GM23338 (cell line): ENCODE measurements at regions not wholly inside any gene's neighbourhood (a gene's known extent, or its start where the extent isn't known, plus 50 kb on each side); places are given as distances from the start of the nearest gene placed in this dataset.

Experiments used
- ATAC-seq: fragments of 200-7000 bp; cut with Tn5 transposase; 3 replicates; pipeline ENCODE4 v1.9.1; 2020
- DNase-seq: peaks from one replicate; pipeline ENCODE4 v3.0.0-alpha.2; 2015; ENCODE audit warnings: low spot score
- H2AFZ ChIP-seq: fragments of 200-600 bp; sonication (generic); 2 replicates; pipeline ENCODE4 v1.8.0; 2016; ENCODE audit warnings: antibody characterized with exemption, mild to moderate bottlenecking, moderate library complexity
- H3F3A ChIP-seq: fragments of 200-600 bp; sonication (generic); replicated peaks from 2 replicates; pipeline ENCODE4 v1.8.0; 2017; ENCODE audit warnings: antibody characterized with exemption, mixed run types, low read depth
- H3K27ac ChIP-seq: fragments of 200-600 bp; sonication (generic); 2 replicates; pipeline ENCODE4 v1.6.1; 2016; ENCODE audit warnings: low read depth
- H3K27me3 ChIP-seq: fragments of 200-600 bp; sonication (generic); 2 replicates; pipeline ENCODE4 v1.8.0; 2016; ENCODE audit warnings: mild to moderate bottlenecking, mixed run types, moderate library complexity; ENCODE audit not compliant: insufficient read depth
- H3K36me3 ChIP-seq: fragments of 200-600 bp; sonication (generic); 2 replicates; pipeline ENCODE4 v1.8.0; 2016; ENCODE audit warnings: mild to moderate bottlenecking; ENCODE audit not compliant: insufficient read depth
- H3K4me1 ChIP-seq: fragments of 200-600 bp; sonication (generic); 2 replicates; pipeline ENCODE4 v1.8.0; 2016; ENCODE audit warnings: mild to moderate bottlenecking, moderate library complexity; ENCODE audit not compliant: insufficient read depth
- H3K4me2 ChIP-seq: fragments of 200-600 bp; sonication (generic); 2 replicates; pipeline ENCODE4 v1.7.1; 2017; ENCODE audit warnings: mixed run types
- H3K4me3 ChIP-seq: fragments of 200-600 bp; sonication (generic); 2 replicates; pipeline ENCODE4 v1.6.1; 2016; ENCODE audit warnings: mixed run types
- H3K79me2 ChIP-seq: fragments of 200-600 bp; sonication (generic); replicated peaks from 2 replicates; pipeline ENCODE4 v1.8.0; 2017; ENCODE audit warnings: mild to moderate bottlenecking; ENCODE audit not compliant: insufficient read depth
- H3K9me2 ChIP-seq: fragments of 200-600 bp; sonication (generic); 2 replicates; pipeline ENCODE4 v1.8.0; 2017; ENCODE audit not compliant: insufficient read depth
- H4K20me1 ChIP-seq: fragments of 200-600 bp; sonication (generic); replicated peaks from 2 replicates; pipeline ENCODE4 v1.8.0; 2017; ENCODE audit warnings: mild to moderate bottlenecking; ENCODE audit not compliant: insufficient read depth
- H3K27ac Mint-ChIP-seq: 2 replicates; pipeline ENCODE4 v1.8.0; 2020; ENCODE audit warnings: inconsistent platforms, mild to moderate bottlenecking, moderate library complexity, mixed read lengths
- H3K27me3 Mint-ChIP-seq: 3 replicates; pipeline ENCODE4 v1.8.0; 2022; ENCODE audit warnings: low read depth, mild to moderate bottlenecking, moderate library complexity, mixed read lengths, inconsistent platforms; ENCODE audit not compliant: insufficient read depth, poor library complexity
- H3K36me3 Mint-ChIP-seq: 3 replicates; pipeline ENCODE4 v1.8.0; 2021; ENCODE audit warnings: low read depth, mild to moderate bottlenecking, inconsistent platforms, moderate library complexity, mixed read lengths
- H3K4me1 Mint-ChIP-seq: 3 replicates; pipeline ENCODE4 v1.8.0; 2020; ENCODE audit warnings: mild to moderate bottlenecking, inconsistent platforms, mixed read lengths
- H3K4me3 Mint-ChIP-seq: 3 replicates; pipeline ENCODE4 v1.8.0; 2021; ENCODE audit warnings: moderate library complexity, mild to moderate bottlenecking, inconsistent platforms, mixed read lengths
- H3K9me3 Mint-ChIP-seq: 3 replicates; pipeline ENCODE4 v1.8.0; 2020; ENCODE audit warnings: moderate library complexity, mild to moderate bottlenecking, inconsistent platforms, mixed read lengths
- CREB1 ChIP-seq: fragments of 250-450 bp; sonication (Bioruptor Pico); IDR thresholded peaks from 2 replicates; pipeline ENCODE4 v1.5.0; 2020; ENCODE audit warnings: low read depth, mild to moderate bottlenecking, moderate library complexity
- EZH2 ChIP-seq: fragments of 200-600 bp; sonication (generic); IDR thresholded peaks from one replicate; pipeline ENCODE4 v1.8.0; 2017; ENCODE audit warnings: antibody characterized with exemption, mild to moderate bottlenecking, low read depth; ENCODE audit not compliant: unreplicated experiment
- EZH2phosphoT487 ChIP-seq: fragments of 200-600 bp; sonication (generic); IDR thresholded peaks from one replicate; pipeline ENCODE4 v1.8.1; 2018; ENCODE audit warnings: antibody characterized with exemption; ENCODE audit not compliant: unreplicated experiment
- JUNB ChIP-seq: IDR thresholded peaks from one replicate; pipeline ENCODE4 v1.6.1; 2016; ENCODE audit warnings: antibody characterized with exemption; ENCODE audit not compliant: unreplicated experiment
- POLR2AphosphoS5 ChIP-seq: IDR thresholded peaks from 2 replicates; pipeline ENCODE4 v1.6.1; 2016; ENCODE audit warnings: antibody characterized with exemption, low read depth
- ZNF114 ChIP-seq: fragments of 250-450 bp; sonication (Bioruptor Pico); IDR thresholded peaks from 2 replicates; pipeline ENCODE4 v1.5.0; 2020; ENCODE audit warnings: mild to moderate bottlenecking, moderate library complexity
- ZNF331 ChIP-seq: fragments of 250-450 bp; sonication (Bioruptor Pico); IDR thresholded peaks from 2 replicates; pipeline ENCODE4 v1.5.0; 2020; ENCODE audit warnings: low read depth, mild to moderate bottlenecking, moderate library complexity
- TF ChIP-seq, protein P1 (sequence below): IDR thresholded peaks from 2 replicates; pipeline ENCODE4 v1.6.1; 2016; ENCODE audit warnings: antibody characterized with exemption
- TF ChIP-seq, protein P2 (sequence below): IDR thresholded peaks from one replicate; pipeline ENCODE4 v1.6.1; 2018; ENCODE audit warnings: antibody characterized with exemption; ENCODE audit not compliant: unreplicated experiment

DNA sequence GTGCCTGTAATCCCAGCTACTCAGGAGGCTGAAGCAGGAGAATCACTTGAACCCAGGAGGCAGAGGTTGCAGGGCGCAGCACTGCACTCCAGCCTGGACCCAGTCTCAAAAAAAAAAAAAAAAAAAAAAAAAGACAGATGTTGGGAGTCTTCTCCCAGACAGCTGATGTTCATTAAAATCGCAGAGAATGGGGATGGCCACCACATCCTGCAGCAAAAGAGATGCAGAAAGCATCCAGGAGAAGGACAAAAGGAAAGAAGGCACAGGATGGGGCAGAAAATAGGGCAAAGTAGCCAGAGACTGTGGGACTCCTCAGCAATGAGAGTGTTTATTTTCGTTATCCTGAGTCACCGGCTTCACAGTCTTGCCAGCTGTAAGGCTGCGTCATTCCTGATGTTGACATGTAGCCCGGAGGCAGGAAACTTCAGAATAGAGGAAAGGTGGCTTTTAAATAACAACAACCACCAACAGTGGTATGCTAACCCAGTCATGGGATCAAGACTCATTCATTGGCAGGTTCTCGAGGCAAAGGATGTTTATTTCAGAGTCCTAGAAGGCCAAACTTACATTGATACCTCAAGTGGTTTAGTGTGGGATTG lies 149.5 kb upstream of the SVIL start:
- peak; percentile 93 for ATAC-seq
- Histone ChIP-seq H3K79me2 (no peaks in the 10 kb centered on the region), H3K4me1 (no peaks in the 10 kb centered on the region), H3K36me3 (peaks cover 5% of the 10 kb centered on the region; the same call in 1 of the 2 replicates), H3K27me3 (no peaks in the 10 kb centered on the region), H4K20me1 (no peaks in the 10 kb centered on the region), H3K9me2 (peaks cover 6% of the 10 kb centered on the region; the same call in 1 of the 2 replicates), H3K4me3 (no peak overlapping the region), H2AFZ (no peak overlapping the region), H3K4me2 (no peak overlapping the region), H3F3A (no peaks in the 10 kb centered on the region), H3K27ac (no peak overlapping the region)
- TF ChIP-seq ZNF114 (no peak), CREB1 (CRISPR knock-in tag) (peak; percentile 62; the same call in 1 of the 2 replicates), EZH2 (no peak)
- peak; percentile 88 for DNase-seq
- H3K36me3 Mint-ChIP-seq, result no peaks in the 10 kb centered on the region; the same call in 2 of the 3 replicates
- H3K27ac Mint-ChIP-seq, result no peak overlapping the region
- no peak overlapping the region for H3K4me3 Mint-ChIP-seq
- H3K4me1 Mint-ChIP-seq, result peaks cover 17% of the 10 kb centered on the region
- peaks cover 15% of the 10 kb centered on the region; the same call in 2 of the 3 replicates for H3K9me3 Mint-ChIP-seq
- H3K27me3 Mint-ChIP-seq, result peaks cover 3% of the 10 kb centered on the region

DNA sequence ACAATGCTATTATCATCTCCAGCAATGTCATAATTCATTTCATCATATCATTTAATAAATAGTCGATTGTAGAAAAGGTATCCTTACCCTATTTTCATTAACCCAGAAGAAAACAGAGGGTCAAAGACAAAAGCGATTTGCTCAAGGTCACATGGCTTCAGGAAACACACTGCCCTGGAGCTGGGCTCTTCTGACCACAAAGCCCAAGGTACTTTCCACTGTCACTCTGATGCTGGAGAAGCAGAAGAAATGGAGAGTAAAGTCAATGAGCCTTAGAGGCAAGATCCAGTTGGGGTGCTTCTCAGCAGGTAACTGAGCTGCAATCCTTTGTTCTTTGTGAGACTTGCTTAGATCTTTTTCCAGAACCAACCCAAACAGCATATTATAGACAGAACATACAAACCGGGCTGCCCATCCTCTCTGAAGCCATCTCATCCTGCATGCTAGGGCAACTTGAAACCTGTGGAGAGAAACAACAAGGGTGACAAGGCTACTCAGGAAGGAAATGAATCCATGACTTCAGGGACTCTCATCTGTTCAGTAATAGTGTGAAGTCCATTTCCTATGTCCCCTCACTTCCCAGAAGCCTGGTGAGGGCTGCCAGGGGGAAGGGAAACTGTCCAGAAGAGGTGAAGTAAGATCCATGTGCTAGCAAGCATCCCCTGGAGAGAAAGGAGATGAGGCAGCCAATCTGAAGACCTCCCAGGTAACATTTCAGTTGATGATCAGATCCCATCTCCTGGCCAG lies 148.6 kb upstream of the SVIL start:
- no peaks in the 10 kb centered on the region for H3K27me3 ChIP-seq
- H3K27ac ChIP-seq, result no peak overlapping the region
- peaks cover 5% of the 10 kb centered on the region; the same call in 1 of the 2 replicates for H3K36me3 ChIP-seq
- no peaks in the 10 kb centered on the region for H4K20me1 ChIP-seq
- no peak for DNase-seq
- Mint-ChIP-seq H3K9me3 (peaks cover 13% of the 10 kb centered on the region; the same call in 2 of the 3 replicates), H3K36me3 (no peaks in the 10 kb centered on the region; the same call in 2 of the 3 replicates), H3K27ac (0 out of 2 replicates have a peak overlapping the region, but pooled peaks have one; percentile 27), H3K4me1 (peaks cover 17% of the 10 kb centered on the region), H3K4me3 (no peak overlapping the region; the same call in 2 of the 3 replicates), H3K27me3 (peaks cover 7% of the 10 kb centered on the region)
- no peaks in the 10 kb centered on the region for H3K4me1 ChIP-seq
- H3K79me2 ChIP-seq, result no peaks in the 10 kb centered on the region
- no peaks in the 10 kb centered on the region for H3F3A ChIP-seq
- no peak for ATAC-seq
- no peak overlapping the region for H3K4me2 ChIP-seq
- peaks cover 9% of the 10 kb centered on the region for H3K9me2 ChIP-seq
- H3K4me3 ChIP-seq, result no peak overlapping the region
- H2AFZ ChIP-seq, result no peak overlapping the region
- TF ChIP-seq EZH2, result no peak
- no peak for TF ChIP-seq JUNB
- TF ChIP-seq CREB1 (CRISPR knock-in tag), result no peak
- TF ChIP-seq POLR2AphosphoS5, result no peak
- TF ChIP-seq, protein P1, sequence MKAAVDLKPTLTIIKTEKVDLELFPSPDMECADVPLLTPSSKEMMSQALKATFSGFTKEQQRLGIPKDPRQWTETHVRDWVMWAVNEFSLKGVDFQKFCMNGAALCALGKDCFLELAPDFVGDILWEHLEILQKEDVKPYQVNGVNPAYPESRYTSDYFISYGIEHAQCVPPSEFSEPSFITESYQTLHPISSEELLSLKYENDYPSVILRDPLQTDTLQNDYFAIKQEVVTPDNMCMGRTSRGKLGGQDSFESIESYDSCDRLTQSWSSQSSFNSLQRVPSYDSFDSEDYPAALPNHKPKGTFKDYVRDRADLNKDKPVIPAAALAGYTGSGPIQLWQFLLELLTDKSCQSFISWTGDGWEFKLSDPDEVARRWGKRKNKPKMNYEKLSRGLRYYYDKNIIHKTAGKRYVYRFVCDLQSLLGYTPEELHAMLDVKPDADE, result no peak
- no peak for TF ChIP-seq ZNF331 (CRISPR knock-in tag)
- no peak for TF ChIP-seq EZH2phosphoT487
- no peak for TF ChIP-seq ZNF114
- TF ChIP-seq, protein P2, sequence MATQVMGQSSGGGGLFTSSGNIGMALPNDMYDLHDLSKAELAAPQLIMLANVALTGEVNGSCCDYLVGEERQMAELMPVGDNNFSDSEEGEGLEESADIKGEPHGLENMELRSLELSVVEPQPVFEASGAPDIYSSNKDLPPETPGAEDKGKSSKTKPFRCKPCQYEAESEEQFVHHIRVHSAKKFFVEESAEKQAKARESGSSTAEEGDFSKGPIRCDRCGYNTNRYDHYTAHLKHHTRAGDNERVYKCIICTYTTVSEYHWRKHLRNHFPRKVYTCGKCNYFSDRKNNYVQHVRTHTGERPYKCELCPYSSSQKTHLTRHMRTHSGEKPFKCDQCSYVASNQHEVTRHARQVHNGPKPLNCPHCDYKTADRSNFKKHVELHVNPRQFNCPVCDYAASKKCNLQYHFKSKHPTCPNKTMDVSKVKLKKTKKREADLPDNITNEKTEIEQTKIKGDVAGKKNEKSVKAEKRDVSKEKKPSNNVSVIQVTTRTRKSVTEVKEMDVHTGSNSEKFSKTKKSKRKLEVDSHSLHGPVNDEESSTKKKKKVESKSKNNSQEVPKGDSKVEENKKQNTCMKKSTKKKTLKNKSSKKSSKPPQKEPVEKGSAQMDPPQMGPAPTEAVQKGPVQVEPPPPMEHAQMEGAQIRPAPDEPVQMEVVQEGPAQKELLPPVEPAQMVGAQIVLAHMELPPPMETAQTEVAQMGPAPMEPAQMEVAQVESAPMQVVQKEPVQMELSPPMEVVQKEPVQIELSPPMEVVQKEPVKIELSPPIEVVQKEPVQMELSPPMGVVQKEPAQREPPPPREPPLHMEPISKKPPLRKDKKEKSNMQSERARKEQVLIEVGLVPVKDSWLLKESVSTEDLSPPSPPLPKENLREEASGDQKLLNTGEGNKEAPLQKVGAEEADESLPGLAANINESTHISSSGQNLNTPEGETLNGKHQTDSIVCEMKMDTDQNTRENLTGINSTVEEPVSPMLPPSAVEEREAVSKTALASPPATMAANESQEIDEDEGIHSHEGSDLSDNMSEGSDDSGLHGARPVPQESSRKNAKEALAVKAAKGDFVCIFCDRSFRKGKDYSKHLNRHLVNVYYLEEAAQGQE, result no peak
